ENCODE measurements at regions not wholly inside any gene's neighbourhood (a gene's known extent, or its start where the extent isn't known, plus 50 kb on each side); places are given as distances from the start of the nearest gene placed in this dataset.

GRCh38 chr1:37246631-37247030 is 212.3 kb upstream of the GRIK3 start:
- TF ChIP-seq CTCF (IDR thresholded peaks at IDR 0.05): no peak
- TF ChIP-seq EP300 (IDR thresholded peaks at IDR 0.05): no peak
